ENCODE measurements at regions not wholly inside any gene's neighbourhood (a gene's known extent, or its start where the extent isn't known, plus 50 kb on each side); places are given as distances from the start of the nearest gene placed in this dataset.

- H3K27ac ChIP-seq (ENCODE audit: low read depth, low read length), result no peak overlapping the region
- no peaks in the 10 kb centered on the region for H4K20me1 ChIP-seq (ENCODE audit: low read depth, low read length)
- no peaks in the 10 kb centered on the region for H3F3A ChIP-seq (ENCODE audit: insufficient read depth)
- no peaks in the 10 kb centered on the region for H3K27me3 ChIP-seq (ENCODE audit: low read length)
- no peak for TF ChIP-seq EZH2phosphoT487 (conservative IDR thresholded peaks at IDR 0.05; ENCODE audit: low read length)
- TF ChIP-seq, protein P1, sequence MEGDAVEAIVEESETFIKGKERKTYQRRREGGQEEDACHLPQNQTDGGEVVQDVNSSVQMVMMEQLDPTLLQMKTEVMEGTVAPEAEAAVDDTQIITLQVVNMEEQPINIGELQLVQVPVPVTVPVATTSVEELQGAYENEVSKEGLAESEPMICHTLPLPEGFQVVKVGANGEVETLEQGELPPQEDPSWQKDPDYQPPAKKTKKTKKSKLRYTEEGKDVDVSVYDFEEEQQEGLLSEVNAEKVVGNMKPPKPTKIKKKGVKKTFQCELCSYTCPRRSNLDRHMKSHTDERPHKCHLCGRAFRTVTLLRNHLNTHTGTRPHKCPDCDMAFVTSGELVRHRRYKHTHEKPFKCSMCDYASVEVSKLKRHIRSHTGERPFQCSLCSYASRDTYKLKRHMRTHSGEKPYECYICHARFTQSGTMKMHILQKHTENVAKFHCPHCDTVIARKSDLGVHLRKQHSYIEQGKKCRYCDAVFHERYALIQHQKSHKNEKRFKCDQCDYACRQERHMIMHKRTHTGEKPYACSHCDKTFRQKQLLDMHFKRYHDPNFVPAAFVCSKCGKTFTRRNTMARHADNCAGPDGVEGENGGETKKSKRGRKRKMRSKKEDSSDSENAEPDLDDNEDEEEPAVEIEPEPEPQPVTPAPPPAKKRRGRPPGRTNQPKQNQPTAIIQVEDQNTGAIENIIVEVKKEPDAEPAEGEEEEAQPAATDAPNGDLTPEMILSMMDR (IDR thresholded peaks at IDR 0.05; ENCODE audit: insufficient read depth, low read length, poor library complexity, severe bottlenecking), result no peak
- no peak overlapping the region for H2AFZ ChIP-seq (ENCODE audit: low read depth, low read length, severe bottlenecking)
- H3K36me3 ChIP-seq (ENCODE audit: low read length), result no peaks in the 10 kb centered on the region
- no peaks in the 10 kb centered on the region for H3K9me2 ChIP-seq (replicated peaks; ENCODE audit: insufficient read depth, low read length)
- no peak overlapping the region for H3K4me3 ChIP-seq (ENCODE audit: insufficient read depth, low read length, poor library complexity, severe bottlenecking)
- no peaks in the 10 kb centered on the region for H3K79me2 ChIP-seq (ENCODE audit: insufficient read depth, low read length)
- H3K9me3 ChIP-seq (ENCODE audit: insufficient read depth, low read length), result no peaks in the 10 kb centered on the region
- no peak overlapping the region for H3K4me2 ChIP-seq (ENCODE audit: low read depth, low read length, poor library complexity, severe bottlenecking)
- no peak overlapping the region for H3K9ac ChIP-seq (ENCODE audit: low read length)
Measured at GRCh38 chr20:7196481-7196880, 429.0 kb downstream of the BMP2 start.

- Histone ChIP-seq H3K27ac (ENCODE audit: low read depth, low read length) (no peak overlapping the region), H3K27me3 (ENCODE audit: low read length) (no peaks in the 10 kb centered on the region), H3K9me2 (replicated peaks; ENCODE audit: insufficient read depth, low read length) (no peaks in the 10 kb centered on the region), H3K9me3 (ENCODE audit: insufficient read depth, low read length) (no peaks in the 10 kb centered on the region), H3K9ac (ENCODE audit: low read length) (no peak overlapping the region), H2AFZ (ENCODE audit: low read depth, low read length, severe bottlenecking) (no peak overlapping the region), H3K4me2 (ENCODE audit: low read depth, low read length, poor library complexity, severe bottlenecking) (no peak overlapping the region), H3K4me3 (ENCODE audit: insufficient read depth, low read length, poor library complexity, severe bottlenecking) (no peak overlapping the region), H3K36me3 (ENCODE audit: low read length) (no peaks in the 10 kb centered on the region), H4K20me1 (ENCODE audit: low read depth, low read length) (no peaks in the 10 kb centered on the region), H3F3A (ENCODE audit: insufficient read depth) (no peaks in the 10 kb centered on the region), H3K79me2 (ENCODE audit: insufficient read depth, low read length) (no peaks in the 10 kb centered on the region)
- TF ChIP-seq, protein P1 (IDR thresholded peaks at IDR 0.05; ENCODE audit: insufficient read depth, low read length, poor library complexity, severe bottlenecking), result no peak
- no peak for TF ChIP-seq EZH2phosphoT487 (conservative IDR thresholded peaks at IDR 0.05; ENCODE audit: low read length)
Measured at GRCh38 chr20:7199861-7200260, 432.4 kb downstream of the BMP2 start.

DNA sequence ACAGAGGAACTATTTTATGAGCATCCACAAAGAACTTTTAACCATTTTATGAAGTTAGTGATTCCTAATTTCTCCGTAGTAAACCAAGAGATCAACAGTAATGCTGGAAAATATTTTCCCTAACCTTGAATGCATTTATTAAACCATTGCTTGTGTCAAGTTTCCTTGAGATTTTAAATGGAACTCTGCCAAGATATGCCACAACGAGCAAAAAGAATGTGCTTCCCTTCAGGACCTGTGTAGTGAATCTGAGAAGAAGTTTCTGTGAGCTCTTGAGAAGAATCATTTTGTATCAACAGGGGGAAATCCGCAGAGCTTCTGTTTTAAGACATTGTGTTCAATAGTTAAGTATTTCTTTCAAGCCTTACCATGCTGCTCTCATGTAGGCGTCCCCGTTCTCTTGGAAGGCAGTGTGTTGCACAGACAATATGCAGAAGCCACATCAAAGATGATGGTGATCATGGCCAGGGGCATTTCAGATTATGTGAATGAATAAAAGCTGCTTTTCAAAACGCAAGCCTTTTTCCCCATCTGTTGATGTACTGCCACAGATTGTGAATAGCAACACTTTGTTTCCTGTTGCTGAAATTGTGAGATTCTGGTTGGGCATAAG is 439.8 kb downstream of the BMP2 start:
- H3K9me2 ChIP-seq (replicated peaks; ENCODE audit: insufficient read depth, low read length), result no peaks in the 10 kb centered on the region

More for the DNA sequence above, 439.8 kb downstream of the BMP2 start:
- Histone ChIP-seq H4K20me1 (ENCODE audit: low read depth, low read length) (no peaks in the 10 kb centered on the region), H3K27me3 (ENCODE audit: low read length) (no peaks in the 10 kb centered on the region), H3K79me2 (ENCODE audit: insufficient read depth, low read length) (no peaks in the 10 kb centered on the region), H3F3A (ENCODE audit: insufficient read depth) (no peaks in the 10 kb centered on the region), H3K36me3 (ENCODE audit: low read length) (no peaks in the 10 kb centered on the region), H3K9ac (ENCODE audit: low read length) (no peak overlapping the region), H3K27ac (ENCODE audit: low read depth, low read length) (no peak overlapping the region), H3K4me2 (ENCODE audit: low read depth, low read length, poor library complexity, severe bottlenecking) (no peak overlapping the region), H3K9me3 (ENCODE audit: insufficient read depth, low read length) (no peaks in the 10 kb centered on the region), H3K4me3 (ENCODE audit: insufficient read depth, low read length, poor library complexity, severe bottlenecking) (no peak overlapping the region), H2AFZ (ENCODE audit: low read depth, low read length, severe bottlenecking) (no peak overlapping the region)
- TF ChIP-seq, protein P1 (IDR thresholded peaks at IDR 0.05; ENCODE audit: insufficient read depth, low read length, poor library complexity, severe bottlenecking), result no peak
- TF ChIP-seq EZH2phosphoT487 (conservative IDR thresholded peaks at IDR 0.05; ENCODE audit: low read length), result no peak
